Lower leg skin (tissue), 4 donors: ENCODE measurements at regions not wholly inside any gene's neighbourhood (a gene's known extent, or its start where the extent isn't known, plus 50 kb on each side); places are given as distances from the start of the nearest gene placed in this dataset.

Source experiments
- DNase-seq, 2 donors: peaks; one replicate each; pipeline ENCODE4 v3.0.0-alpha.2; 2019; ENCODE audit warnings: low spot score in 2 of 2
- H3K4me3 ChIP-seq: fragments of 200-600 bp; sonication (generic); 2 replicates; pipeline ENCODE4 v1.5.1; 2017; ENCODE audit warnings: mild to moderate bottlenecking, low read depth; ENCODE audit not compliant: poor library complexity, severe bottlenecking
- POLR2A ChIP-seq, 2 donors: fragments of 450-650 bp; IDR thresholded peaks; one replicate each; pipeline ENCODE4 v1.6.1; 2016 to 2017; ENCODE audit warnings: antibody characterized with exemption in 2 of 2, mild to moderate bottlenecking in 1 of 2, moderate library complexity in 1 of 2
- WGBS, 2 donors: methylation state at CpG; one replicate each; pipeline ENCODE4 v1.1.5; 2018; 5-methylcytosine and 5-hydroxymethylcytosine counted together
- intact Hi-C: fragments of 100-400 bp; cut with DNase I; formaldehyde crosslinking; loops from one replicate; pipeline ENCODE4 v1.15.0; 2023; ENCODE audit warnings: low total_unique reads
- TF ChIP-seq, protein P1 (sequence below), 3 donors: fragments of 450-650 bp; IDR thresholded peaks; one replicate each; pipeline ENCODE4 v1.5.1; 2016; ENCODE audit warnings: antibody characterized with exemption in 3 of 3, mild to moderate bottlenecking in 3 of 3, moderate library complexity in 2 of 3

DNA sequence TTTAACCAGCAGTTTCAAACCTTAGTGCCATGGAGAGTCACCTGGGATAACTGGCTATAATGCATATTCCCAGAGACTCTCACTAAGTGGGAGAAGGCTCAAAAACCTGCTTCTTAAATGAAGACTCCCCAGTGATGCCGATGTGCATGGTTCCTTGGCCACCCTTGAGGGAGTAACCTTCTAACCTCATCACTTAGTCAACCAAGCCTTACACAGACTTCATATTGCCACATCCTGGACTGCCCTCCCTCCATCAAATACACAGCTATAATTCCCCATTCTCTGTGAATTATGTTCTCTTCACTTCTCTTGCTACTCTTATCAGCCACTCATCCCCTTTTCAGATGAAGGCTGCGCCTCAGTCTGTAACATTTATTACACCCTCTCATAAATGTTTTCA lies 462.9 kb upstream of the RGPD4 start:
- DNase-seq = no peak
- no peak overlapping the region for H3K4me3 ChIP-seq
- TF ChIP-seq POLR2A (IDR thresholded peaks at IDR 0.05) = no peak
- TF ChIP-seq, protein P1, sequence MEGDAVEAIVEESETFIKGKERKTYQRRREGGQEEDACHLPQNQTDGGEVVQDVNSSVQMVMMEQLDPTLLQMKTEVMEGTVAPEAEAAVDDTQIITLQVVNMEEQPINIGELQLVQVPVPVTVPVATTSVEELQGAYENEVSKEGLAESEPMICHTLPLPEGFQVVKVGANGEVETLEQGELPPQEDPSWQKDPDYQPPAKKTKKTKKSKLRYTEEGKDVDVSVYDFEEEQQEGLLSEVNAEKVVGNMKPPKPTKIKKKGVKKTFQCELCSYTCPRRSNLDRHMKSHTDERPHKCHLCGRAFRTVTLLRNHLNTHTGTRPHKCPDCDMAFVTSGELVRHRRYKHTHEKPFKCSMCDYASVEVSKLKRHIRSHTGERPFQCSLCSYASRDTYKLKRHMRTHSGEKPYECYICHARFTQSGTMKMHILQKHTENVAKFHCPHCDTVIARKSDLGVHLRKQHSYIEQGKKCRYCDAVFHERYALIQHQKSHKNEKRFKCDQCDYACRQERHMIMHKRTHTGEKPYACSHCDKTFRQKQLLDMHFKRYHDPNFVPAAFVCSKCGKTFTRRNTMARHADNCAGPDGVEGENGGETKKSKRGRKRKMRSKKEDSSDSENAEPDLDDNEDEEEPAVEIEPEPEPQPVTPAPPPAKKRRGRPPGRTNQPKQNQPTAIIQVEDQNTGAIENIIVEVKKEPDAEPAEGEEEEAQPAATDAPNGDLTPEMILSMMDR (IDR thresholded peaks at IDR 0.05) = no peak
- intact Hi-C loops = no loop called here
- 93 to 97% methylated on average over 2 of the region's 2 CpGs for WGBS, 2 donors

DNA sequence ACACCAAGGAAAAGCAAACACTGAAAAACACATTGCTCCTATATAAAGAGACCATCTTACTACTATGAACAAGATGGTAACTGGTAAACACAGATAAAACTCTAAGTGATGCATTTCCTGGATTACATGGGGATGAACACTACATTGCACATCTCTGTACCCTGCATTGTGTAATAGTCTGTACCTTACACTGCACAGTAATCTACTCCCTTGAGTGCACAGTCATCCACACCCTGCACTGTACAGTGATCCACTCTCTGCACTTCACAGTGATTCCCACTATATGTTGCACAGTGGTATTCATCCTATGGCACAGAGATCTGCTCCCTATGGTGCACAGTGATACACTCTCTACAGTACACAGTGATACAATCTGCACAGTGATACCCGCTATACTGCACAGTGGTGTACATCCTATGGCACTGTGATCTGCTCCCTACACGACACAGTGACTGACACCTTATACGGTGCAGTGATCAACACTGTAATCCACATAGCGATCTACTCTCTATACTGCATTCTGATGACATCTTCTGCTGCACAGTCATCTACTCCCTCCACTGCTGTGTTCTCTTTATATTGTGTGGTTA lies 462.2 kb upstream of the RGPD4 start:
- 96 to 98% methylated on average over 4 of the region's 4 CpGs for WGBS, 2 donors
- TF ChIP-seq POLR2A (IDR thresholded peaks at IDR 0.05) = no peak
- TF ChIP-seq, protein P1 (IDR thresholded peaks at IDR 0.05) = no peak
- DNase-seq = no peak
- intact Hi-C loops = no loop called here
- H3K4me3 ChIP-seq = no peak overlapping the region

DNA sequence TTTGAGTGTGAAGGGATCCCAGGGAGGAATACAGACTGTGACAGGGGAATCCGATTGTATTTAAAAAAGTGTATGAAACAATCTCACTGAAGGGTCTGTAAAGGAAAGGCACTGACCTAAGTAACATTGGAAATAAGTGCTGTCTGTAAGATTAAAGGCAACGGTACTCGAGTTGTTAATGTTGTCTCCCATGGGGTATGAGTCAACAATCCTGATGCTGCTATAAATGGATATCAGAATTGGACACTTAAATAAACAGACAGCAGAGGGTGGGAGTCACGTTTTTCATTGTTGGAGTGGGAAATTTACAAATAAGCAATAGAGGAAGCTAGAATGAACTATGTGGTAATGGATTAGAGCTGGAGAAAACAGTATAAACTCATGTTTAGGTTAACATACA lies 452.4 kb upstream of the RGPD4 start:
- H3K4me3 ChIP-seq = no peak overlapping the region
- TF ChIP-seq, protein P1 (IDR thresholded peaks at IDR 0.05) = no peak
- no peak for TF ChIP-seq POLR2A (IDR thresholded peaks at IDR 0.05)
- intact Hi-C loops = no loop called here
- 65 to 69% methylated on average over 4 of the region's 4 CpGs for whole genome bisulfite sequencing, 2 donors
- no peak for DNase-seq

DNA sequence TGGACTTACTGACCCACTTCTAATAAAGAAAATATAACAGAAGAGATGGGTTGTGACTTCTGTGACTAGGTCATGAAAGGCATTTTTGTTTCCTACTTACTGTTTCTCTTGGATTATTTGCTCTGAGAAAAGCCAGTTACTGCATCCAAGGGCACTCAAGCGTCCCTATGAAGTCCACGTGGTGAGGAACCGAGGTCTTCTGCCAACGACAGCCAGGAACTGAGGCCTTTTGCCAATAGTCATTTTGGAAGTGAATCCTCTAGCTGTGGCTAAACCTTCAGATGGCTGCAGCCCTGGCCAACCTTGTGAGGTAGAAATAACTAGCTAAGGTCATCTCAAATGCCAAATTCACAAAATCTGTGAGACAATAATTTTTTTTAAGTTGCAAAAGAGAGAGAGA lies 449.8 kb upstream of the RGPD4 start:
- intact Hi-C loops = no loop called here
- no peak overlapping the region for H3K4me3 ChIP-seq
- no peak for DNase-seq
- 51 to 52% methylated on average over 4 of the region's 4 CpGs for WGBS, 2 donors
- TF ChIP-seq, protein P1 (IDR thresholded peaks at IDR 0.05) = no peak
- no peak for TF ChIP-seq POLR2A (IDR thresholded peaks at IDR 0.05)

DNA sequence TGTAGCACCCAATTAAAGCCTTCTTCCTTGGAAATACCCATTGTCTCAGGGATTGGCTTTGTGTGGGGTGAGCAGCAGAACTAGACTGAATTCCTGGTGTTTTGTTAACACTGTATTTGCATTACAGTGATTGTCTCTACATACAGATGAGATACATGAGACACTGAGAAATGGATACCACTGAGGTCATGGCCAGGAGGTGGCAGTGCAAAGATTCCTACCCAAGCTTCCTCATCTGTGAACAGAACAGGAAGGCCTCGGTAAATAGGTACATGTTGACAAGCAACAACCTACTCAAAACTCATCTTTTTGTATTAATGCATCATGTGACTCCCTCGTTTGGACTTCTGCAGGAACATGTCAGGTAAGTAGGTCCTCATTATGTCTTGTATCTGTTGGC lies 445.8 kb upstream of the RGPD4 start:
- no peak for TF ChIP-seq POLR2A (IDR thresholded peaks at IDR 0.05)
- TF ChIP-seq, protein P1 (IDR thresholded peaks at IDR 0.05) = no peak
- 42 to 51% methylated on average over 2 of the region's 2 CpGs for WGBS, 2 donors
- DNase-seq = no peak
- no peak overlapping the region for H3K4me3 ChIP-seq
- intact Hi-C loops = no loop called here

DNA sequence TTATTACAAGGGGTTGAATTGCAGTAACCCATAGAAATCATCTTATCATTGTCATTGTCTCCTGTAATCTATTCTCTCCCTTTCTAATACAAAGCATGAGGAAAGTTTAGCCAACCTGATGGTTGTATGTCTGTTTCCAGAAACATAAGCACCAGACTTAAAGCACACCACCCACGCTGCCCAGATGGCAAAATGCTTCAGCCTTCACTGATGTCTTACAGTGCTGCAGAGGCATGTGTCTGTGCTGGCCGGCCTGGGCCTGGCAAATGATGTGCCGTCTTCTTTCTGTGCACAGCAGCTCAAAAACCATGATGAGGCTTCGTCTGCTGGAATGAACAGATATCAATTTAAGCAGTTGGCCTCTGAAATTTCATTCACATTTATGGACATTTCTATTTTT lies 443.0 kb upstream of the RGPD4 start:
- whole genome bisulfite sequencing, 2 donors = 81% methylated on average over 4 of the region's 4 CpGs
- no peak overlapping the region for H3K4me3 ChIP-seq
- intact Hi-C loops = no loop called here
- no peak for DNase-seq
- TF ChIP-seq, protein P1 (IDR thresholded peaks at IDR 0.05) = no peak
- no peak for TF ChIP-seq POLR2A (IDR thresholded peaks at IDR 0.05)
